WTC11 (cell line): ENCODE measurements at regions not wholly inside any gene's neighbourhood (a gene's known extent, or its start where the extent isn't known, plus 50 kb on each side); places are given as distances from the start of the nearest gene placed in this dataset.

Experiments
- ATAC-seq: fragments of 200-7000 bp; cut with Tn5 transposase; 2 replicates; pipeline ENCODE4 v1.10.0; 2021; ENCODE audit warnings: mild to moderate bottlenecking, moderate library complexity
- CTCF ChIA-PET: fragments of 300-600 bp; sonication (Branson Sonifier 250); formaldehyde crosslinking; loops from one replicate; lab custom pipeline; 2021; ENCODE audit warnings: antibody characterized with exemption; lab: Charles Lee
- POLR2A ChIA-PET: fragments of 350-600 bp; sonication (Branson Sonifier 250); formaldehyde crosslinking; loops from one replicate; lab custom pipeline; 2021; ENCODE audit warnings: antibody characterized with exemption; lab: Charles Lee
- DNase-seq: peaks from one replicate; pipeline ENCODE4 v3.0.0; 2021; ENCODE audit warnings: low spot score
- H3K27ac Mint-ChIP-seq: 2 replicates; pipeline ENCODE4 v1.8.0; 2021; ENCODE audit warnings: mixed read lengths
- H3K27me3 Mint-ChIP-seq: 2 replicates; pipeline ENCODE4 v1.8.0; 2021; ENCODE audit warnings: low read depth, mild to moderate bottlenecking, moderate library complexity, mixed read lengths
- H3K36me3 Mint-ChIP-seq: 2 replicates; pipeline ENCODE4 v1.8.0; 2021; ENCODE audit warnings: mixed read lengths
- H3K4me1 Mint-ChIP-seq: 2 replicates; pipeline ENCODE4 v1.8.0; 2022; ENCODE audit warnings: mixed read lengths
- H3K4me3 Mint-ChIP-seq: 2 replicates; pipeline ENCODE4 v1.8.0; 2021; ENCODE audit warnings: mild to moderate bottlenecking, moderate library complexity, mixed read lengths
- H3K9me3 Mint-ChIP-seq: 2 replicates; pipeline ENCODE4 v1.8.0; 2021; ENCODE audit warnings: mixed read lengths
- AR ChIP-seq: fragments of 250-450 bp; sonication (Bioruptor Pico); IDR thresholded peaks from 2 replicates; pipeline ENCODE4 v1.9.0; 2021; ENCODE audit warnings: mild to moderate bottlenecking
- CREB1 ChIP-seq: sonication (generic); formaldehyde crosslinking; IDR thresholded peaks from 2 replicates; pipeline ENCODE4 v1.8.0; 2023; ENCODE audit warnings: mild to moderate bottlenecking, missing genetic modification reagents
- IRF1 ChIP-seq: sonication (generic); formaldehyde crosslinking; IDR thresholded peaks from 2 replicates; pipeline ENCODE4 v1.8.0; 2023; ENCODE audit warnings: missing genetic modification reagents
- JAZF1 ChIP-seq: fragments of 250-450 bp; sonication (Bioruptor Pico); IDR thresholded peaks from 2 replicates; pipeline ENCODE4 v1.9.0; 2021; ENCODE audit warnings: moderate library complexity, mild to moderate bottlenecking, inconsistent platforms
- KAT7 ChIP-seq: sonication (generic); formaldehyde crosslinking; IDR thresholded peaks from 2 replicates; pipeline ENCODE4 v1.8.1; 2023; ENCODE audit warnings: missing genetic modification reagents, mild to moderate bottlenecking, borderline replicate concordance
- MLX ChIP-seq: sonication (generic); formaldehyde crosslinking; IDR thresholded peaks from 2 replicates; pipeline ENCODE4 v1.8.1; 2023; ENCODE audit warnings: mild to moderate bottlenecking, missing genetic modification reagents, moderate library complexity
- NFATC4 ChIP-seq: fragments of 250-450 bp; sonication (Bioruptor Pico); IDR thresholded peaks from 2 replicates; pipeline ENCODE4 v1.9.0; 2021; ENCODE audit warnings: mild to moderate bottlenecking
- PREB ChIP-seq: sonication (generic); formaldehyde crosslinking; IDR thresholded peaks from 2 replicates; pipeline ENCODE4 v1.8.1; 2022; ENCODE audit warnings: mild to moderate bottlenecking, missing genetic modification reagents, moderate library complexity, borderline replicate concordance
- PRRX2 ChIP-seq: fragments of 250-450 bp; sonication (Bioruptor Pico); IDR thresholded peaks from 2 replicates; pipeline ENCODE4 v1.8.0; 2021; ENCODE audit warnings: mild to moderate bottlenecking
- SOX15 ChIP-seq: fragments of 250-450 bp; sonication (Bioruptor Pico); IDR thresholded peaks from 2 replicates; pipeline ENCODE4 v1.9.0; 2021; ENCODE audit warnings: mild to moderate bottlenecking
- ZBTB21 ChIP-seq: sonication (generic); formaldehyde crosslinking; IDR thresholded peaks from 2 replicates; pipeline ENCODE4 v1.8.1; 2023; ENCODE audit warnings: mild to moderate bottlenecking, missing genetic modification reagents, borderline replicate concordance
- ZNF232 ChIP-seq: sonication (generic); formaldehyde crosslinking; IDR thresholded peaks from 2 replicates; pipeline ENCODE4 v1.8.0; 2022; ENCODE audit warnings: mild to moderate bottlenecking, missing genetic modification reagents
- TF ChIP-seq, protein P1 (sequence below): sonication (generic); formaldehyde crosslinking; IDR thresholded peaks from 2 replicates; pipeline ENCODE4 v1.8.1; 2022; ENCODE audit warnings: low read depth, missing genetic modification reagents, borderline replicate concordance
- TF ChIP-seq, protein P2 (sequence below): sonication (generic); formaldehyde crosslinking; conservative IDR thresholded peaks from 2 replicates; pipeline ENCODE4 v1.8.1; 2022; ENCODE audit warnings: mild to moderate bottlenecking, missing genetic modification reagents
- TF ChIP-seq, protein P3 (sequence below): sonication (generic); formaldehyde crosslinking; IDR thresholded peaks from 2 replicates; pipeline ENCODE4 v1.8.0; 2022; ENCODE audit warnings: missing genetic modification reagents

DNA sequence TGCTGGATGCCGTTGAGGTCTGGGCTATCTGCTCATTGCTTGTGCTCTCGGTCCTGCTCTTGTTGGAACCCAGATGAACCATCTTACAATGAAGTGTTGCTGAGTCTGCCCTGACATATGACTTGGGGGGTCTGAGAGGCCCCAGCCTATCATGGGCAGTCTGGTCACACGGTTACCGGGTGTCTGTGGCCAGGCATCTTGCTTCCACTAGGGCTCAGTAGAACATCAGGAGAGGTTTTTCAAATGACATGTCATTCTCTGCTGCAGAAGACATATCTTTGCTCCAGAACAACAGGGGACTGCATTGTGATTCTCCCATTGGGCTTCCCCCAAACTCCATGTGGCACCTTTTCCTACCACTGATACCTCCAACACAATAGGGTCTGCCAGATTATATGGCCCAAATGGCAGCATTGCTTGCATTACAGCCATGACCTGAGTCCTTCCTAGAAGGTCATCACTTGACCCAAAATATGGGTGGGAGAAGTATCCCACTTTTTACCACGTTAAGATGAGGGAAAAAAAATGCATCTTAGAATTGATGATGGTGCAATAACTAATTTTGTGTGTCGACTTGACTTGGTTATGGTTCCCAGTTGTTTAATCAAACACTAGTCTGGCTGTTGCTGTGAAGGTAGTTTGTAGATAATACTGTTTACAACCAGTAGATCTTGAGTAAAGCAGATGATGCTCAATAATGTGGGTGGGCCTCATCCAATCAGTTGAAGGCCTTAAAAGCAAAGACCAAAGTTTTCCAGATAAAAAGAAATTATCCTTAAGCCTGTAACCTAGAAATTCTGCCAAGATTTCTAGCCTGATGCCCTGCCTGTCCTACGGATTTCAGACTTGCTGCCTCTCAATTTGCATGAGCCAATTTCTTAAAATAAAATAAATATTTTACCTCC lies 241.0 kb downstream of the QKI start:
- Mint-ChIP-seq H3K4me1 (peaks cover 7% of the 10 kb centered on the region), H3K36me3 (no peaks in the 10 kb centered on the region), H3K9me3 (0 out of 2 replicates have a peak, but pooled peaks cover 4% of the 10 kb centered on the region), H3K4me3 (no peak overlapping the region), H3K27ac (no peak overlapping the region), H3K27me3 (no peaks in the 10 kb centered on the region)
- CTCF ChIA-PET, result no interaction called here
- TF ChIP-seq CREB1, result no peak
- TF ChIP-seq SOX15 (CRISPR knock-in tag), result no peak
- TF ChIP-seq ZBTB21 (CRISPR knock-in tag), result no peak
- TF ChIP-seq, protein P1, sequence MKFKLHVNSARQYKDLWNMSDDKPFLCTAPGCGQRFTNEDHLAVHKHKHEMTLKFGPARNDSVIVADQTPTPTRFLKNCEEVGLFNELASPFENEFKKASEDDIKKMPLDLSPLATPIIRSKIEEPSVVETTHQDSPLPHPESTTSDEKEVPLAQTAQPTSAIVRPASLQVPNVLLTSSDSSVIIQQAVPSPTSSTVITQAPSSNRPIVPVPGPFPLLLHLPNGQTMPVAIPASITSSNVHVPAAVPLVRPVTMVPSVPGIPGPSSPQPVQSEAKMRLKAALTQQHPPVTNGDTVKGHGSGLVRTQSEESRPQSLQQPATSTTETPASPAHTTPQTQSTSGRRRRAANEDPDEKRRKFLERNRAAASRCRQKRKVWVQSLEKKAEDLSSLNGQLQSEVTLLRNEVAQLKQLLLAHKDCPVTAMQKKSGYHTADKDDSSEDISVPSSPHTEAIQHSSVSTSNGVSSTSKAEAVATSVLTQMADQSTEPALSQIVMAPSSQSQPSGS (CRISPR knock-in tag), result no peak
- no peak for TF ChIP-seq IRF1
- TF ChIP-seq, protein P2, sequence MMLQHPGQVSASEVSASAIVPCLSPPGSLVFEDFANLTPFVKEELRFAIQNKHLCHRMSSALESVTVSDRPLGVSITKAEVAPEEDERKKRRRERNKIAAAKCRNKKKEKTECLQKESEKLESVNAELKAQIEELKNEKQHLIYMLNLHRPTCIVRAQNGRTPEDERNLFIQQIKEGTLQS, result no peak
- no peak for TF ChIP-seq NFATC4 (CRISPR knock-in tag)
- no peak for TF ChIP-seq ZNF232 (CRISPR knock-in tag)
- no peak for TF ChIP-seq KAT7
- TF ChIP-seq MLX (CRISPR knock-in tag), result no peak
- no peak for DNase-seq
- ATAC-seq, result no peak
- POLR2A ChIA-PET, result no interaction called here

- 0 out of 2 replicates have a peak, but pooled peaks cover under 1% of the 10 kb centered on the region for H3K9me3 Mint-ChIP-seq
- H3K4me3 Mint-ChIP-seq, result no peak overlapping the region
- TF ChIP-seq AR (CRISPR knock-in tag) (no peak), JAZF1 (CRISPR knock-in tag) (no peak), ZNF232 (CRISPR knock-in tag) (no peak), PREB (CRISPR knock-in tag) (no peak), NFATC4 (CRISPR knock-in tag) (no peak), PRRX2 (CRISPR knock-in tag) (no peak)
- TF ChIP-seq, protein P3, sequence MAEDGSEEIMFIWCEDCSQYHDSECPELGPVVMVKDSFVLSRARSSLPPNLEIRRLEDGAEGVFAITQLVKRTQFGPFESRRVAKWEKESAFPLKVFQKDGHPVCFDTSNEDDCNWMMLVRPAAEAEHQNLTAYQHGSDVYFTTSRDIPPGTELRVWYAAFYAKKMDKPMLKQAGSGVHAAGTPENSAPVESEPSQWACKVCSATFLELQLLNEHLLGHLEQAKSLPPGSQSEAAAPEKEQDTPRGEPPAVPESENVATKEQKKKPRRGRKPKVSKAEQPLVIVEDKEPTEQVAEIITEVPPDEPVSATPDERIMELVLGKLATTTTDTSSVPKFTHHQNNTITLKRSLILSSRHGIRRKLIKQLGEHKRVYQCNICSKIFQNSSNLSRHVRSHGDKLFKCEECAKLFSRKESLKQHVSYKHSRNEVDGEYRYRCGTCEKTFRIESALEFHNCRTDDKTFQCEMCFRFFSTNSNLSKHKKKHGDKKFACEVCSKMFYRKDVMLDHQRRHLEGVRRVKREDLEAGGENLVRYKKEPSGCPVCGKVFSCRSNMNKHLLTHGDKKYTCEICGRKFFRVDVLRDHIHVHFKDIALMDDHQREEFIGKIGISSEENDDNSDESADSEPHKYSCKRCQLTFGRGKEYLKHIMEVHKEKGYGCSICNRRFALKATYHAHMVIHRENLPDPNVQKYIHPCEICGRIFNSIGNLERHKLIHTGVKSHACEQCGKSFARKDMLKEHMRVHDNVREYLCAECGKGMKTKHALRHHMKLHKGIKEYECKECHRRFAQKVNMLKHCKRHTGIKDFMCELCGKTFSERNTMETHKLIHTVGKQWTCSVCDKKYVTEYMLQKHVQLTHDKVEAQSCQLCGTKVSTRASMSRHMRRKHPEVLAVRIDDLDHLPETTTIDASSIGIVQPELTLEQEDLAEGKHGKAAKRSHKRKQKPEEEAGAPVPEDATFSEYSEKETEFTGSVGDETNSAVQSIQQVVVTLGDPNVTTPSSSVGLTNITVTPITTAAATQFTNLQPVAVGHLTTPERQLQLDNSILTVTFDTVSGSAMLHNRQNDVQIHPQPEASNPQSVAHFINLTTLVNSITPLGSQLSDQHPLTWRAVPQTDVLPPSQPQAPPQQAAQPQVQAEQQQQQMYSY (CRISPR knock-in tag), result no peak
- TF ChIP-seq, all 79 proteins: peak for 0
- ATAC-seq, result no peak
- Mint-ChIP-seq H3K27ac (no peak overlapping the region), H3K27me3 (no peaks in the 10 kb centered on the region), H3K36me3 (no peaks in the 10 kb centered on the region), H3K4me1 (peaks cover 7% of the 10 kb centered on the region)
- POLR2A ChIA-PET, result no interaction called here
- CTCF ChIA-PET, result no interaction called here
- DNase-seq, result no peak
These were observed 237.6 kb downstream of the QKI start for GRCh38 chr6:163651915-163652668.
